ENCODE measurements at regions not wholly inside any gene's neighbourhood (a gene's known extent, or its start where the extent isn't known, plus 50 kb on each side); places are given as distances from the start of the nearest gene placed in this dataset.

GRCh38 chr2:175293195-175293594 lies 111.7 kb upstream of the ATP5MC3 start:
- no peak for TF ChIP-seq POLR2A (IDR thresholded peaks at IDR 0.05)
- no peak for TF ChIP-seq POLR2AphosphoS5 (IDR thresholded peaks at IDR 0.05)
- no peak for TF ChIP-seq CTCF (IDR thresholded peaks at IDR 0.05)
- Histone ChIP-seq H3K4me3 (no peak overlapping the region), H3K27ac (no peak overlapping the region), H3K36me3 (no peaks in the 10 kb centered on the region), H3K4me1 (no peaks in the 10 kb centered on the region), H3K27me3 (peaks cover 0 to 28% of the 10 kb centered on the region in 2 donors), H3K9me3 (peaks cover 0 to 5% of the 10 kb centered on the region in 2 donors)
- no peak for DNase-seq (ENCODE audit: low spot score in 2 of 2)
- intact Hi-C loops (cut with DNase I; ENCODE audit: low total_unique reads), result no loop called here

GRCh38 chr2:175282886-175283285 lies 101.4 kb upstream of the ATP5MC3 start:
- Histone ChIP-seq H3K27ac (no peak overlapping the region), H3K4me3 (no peak overlapping the region), H3K9me3 (no peaks in the 10 kb centered on the region), H3K27me3 (no peaks in the 10 kb centered on the region), H3K4me1 (no peaks in the 10 kb centered on the region), H3K36me3 (no peaks in the 10 kb centered on the region)
- DNase-seq (ENCODE audit: low spot score in 2 of 2), result no peak
- TF ChIP-seq POLR2A (IDR thresholded peaks at IDR 0.05), result no peak
- TF ChIP-seq CTCF (IDR thresholded peaks at IDR 0.05), result no peak
- no peak for TF ChIP-seq POLR2AphosphoS5 (IDR thresholded peaks at IDR 0.05)
- intact Hi-C loops (cut with DNase I; ENCODE audit: low total_unique reads), result loop anchor here (5.0 kb wide), 1 partner anchor 1754 kb away; no protein-coding TSS in a partner anchor

GRCh38 chr2:175282300-175282699 lies 100.8 kb upstream of the ATP5MC3 start:
- H3K27ac ChIP-seq, result no peak overlapping the region
- no peak overlapping the region for H3K4me3 ChIP-seq
- H3K36me3 ChIP-seq, result no peaks in the 10 kb centered on the region
- H3K9me3 ChIP-seq, result no peaks in the 10 kb centered on the region
- H3K27me3 ChIP-seq, result no peaks in the 10 kb centered on the region
- intact Hi-C loops (cut with DNase I; ENCODE audit: low total_unique reads), result loop anchor here (5.0 kb wide), 1 partner anchor 1755 kb away; no protein-coding TSS in a partner anchor
- TF ChIP-seq POLR2A (IDR thresholded peaks at IDR 0.05), result no peak
- peak in 1 of 3 donors; percentile 44 for TF ChIP-seq CTCF (IDR thresholded peaks at IDR 0.05)
- no peak for DNase-seq (ENCODE audit: low spot score in 2 of 2)
- H3K4me1 ChIP-seq, result no peaks in the 10 kb centered on the region

- Histone ChIP-seq H3K4me1 (no peaks in the 10 kb centered on the region), H3K27ac (no peak overlapping the region), H3K36me3 (no peaks in the 10 kb centered on the region), H3K9me3 (no peaks in the 10 kb centered on the region), H3K27me3 (no peaks in the 10 kb centered on the region), H3K4me3 (no peak overlapping the region)
- intact Hi-C loops (cut with DNase I; ENCODE audit: low total_unique reads), result no loop called here
- no peak for DNase-seq (ENCODE audit: low spot score in 2 of 2)
- TF ChIP-seq POLR2A (IDR thresholded peaks at IDR 0.05), result no peak
- TF ChIP-seq CTCF (IDR thresholded peaks at IDR 0.05), result no peak
- TF ChIP-seq POLR2AphosphoS5 (IDR thresholded peaks at IDR 0.05), result no peak
Observed at GRCh38 chr2:175277772-175278171, 96.3 kb upstream of the ATP5MC3 start.

GRCh38 chr2:175275539-175275938 lies 94.0 kb upstream of the ATP5MC3 start:
- Histone ChIP-seq H3K4me1 (no peaks in the 10 kb centered on the region), H3K9me3 (no peaks in the 10 kb centered on the region), H3K27ac (no peak overlapping the region), H3K36me3 (no peaks in the 10 kb centered on the region), H3K27me3 (no peaks in the 10 kb centered on the region), H3K4me3 (no peak overlapping the region)
- DNase-seq (ENCODE audit: low spot score in 2 of 2), result no peak
- TF ChIP-seq POLR2A (IDR thresholded peaks at IDR 0.05) (no peak), POLR2AphosphoS5 (IDR thresholded peaks at IDR 0.05) (no peak), CTCF (IDR thresholded peaks at IDR 0.05) (no peak)
- intact Hi-C loops (cut with DNase I; ENCODE audit: low total_unique reads), result no loop called here
